ENCODE measurements at regions not wholly inside any gene's neighbourhood (a gene's known extent, or its start where the extent isn't known, plus 50 kb on each side); places are given as distances from the start of the nearest gene placed in this dataset.

DNA sequence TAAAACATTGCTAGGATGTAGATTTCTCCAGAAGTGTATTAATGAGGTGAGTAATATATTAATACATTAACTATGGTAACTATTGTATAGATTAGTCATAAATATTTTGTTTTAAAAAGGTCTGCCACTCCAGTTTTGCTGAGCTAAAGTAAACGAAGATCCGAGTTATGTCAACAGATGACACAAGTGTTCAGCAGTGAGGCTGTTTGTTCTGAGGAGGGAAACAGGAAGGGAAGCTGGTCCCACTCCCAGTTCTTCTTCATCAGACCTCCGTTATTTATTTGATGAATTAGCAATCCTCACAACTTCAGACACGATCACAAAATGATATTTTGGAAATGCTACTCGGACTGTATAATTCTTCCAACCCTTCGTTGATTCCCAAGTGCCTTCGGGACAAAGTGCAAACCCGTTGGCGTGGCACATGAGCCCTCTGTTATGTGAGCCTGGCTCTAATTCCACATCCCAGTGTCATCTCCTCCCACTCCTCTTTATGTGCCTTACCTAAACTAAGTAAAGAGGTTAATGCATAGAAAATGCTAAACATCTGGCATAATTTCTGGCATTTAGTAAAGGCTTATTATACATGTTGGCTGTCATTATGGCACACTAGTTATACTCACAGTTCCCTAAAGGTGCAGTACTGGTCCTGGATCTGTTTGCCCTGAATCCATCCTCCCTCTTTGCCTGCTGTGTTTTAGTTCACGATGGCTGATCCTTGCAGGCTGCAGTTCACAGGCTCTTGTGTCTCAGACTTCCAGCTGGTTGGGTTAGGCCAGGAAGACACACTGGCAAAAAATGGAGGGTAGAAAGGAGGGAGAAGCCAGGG, 190.6 kb upstream of the LNX1 start:
- TF ChIP-seq, protein P1, sequence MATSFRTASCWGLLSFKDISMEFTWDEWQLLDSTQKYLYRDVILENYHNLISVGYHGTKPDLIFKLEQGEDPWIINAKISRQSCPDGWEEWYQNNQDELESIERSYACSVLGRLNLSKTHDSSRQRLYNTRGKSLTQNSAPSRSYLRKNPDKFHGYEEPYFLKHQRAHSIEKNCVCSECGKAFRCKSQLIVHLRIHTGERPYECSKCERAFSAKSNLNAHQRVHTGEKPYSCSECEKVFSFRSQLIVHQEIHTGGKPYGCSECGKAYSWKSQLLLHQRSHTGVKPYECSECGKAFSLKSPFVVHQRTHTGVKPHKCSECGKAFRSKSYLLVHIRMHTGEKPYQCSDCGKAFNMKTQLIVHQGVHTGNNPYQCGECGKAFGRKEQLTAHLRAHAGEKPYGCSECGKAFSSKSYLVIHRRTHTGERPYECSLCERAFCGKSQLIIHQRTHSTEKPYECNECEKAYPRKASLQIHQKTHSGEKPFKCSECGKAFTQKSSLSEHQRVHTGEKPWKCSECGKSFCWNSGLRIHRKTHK (tag by site-specific recombination; IDR thresholded peaks at IDR 0.05): no peak
- TF ChIP-seq ZNF830 (tag by site-specific recombination; IDR thresholded peaks at IDR 0.05; ENCODE audit: low read depth) (no peak), ZNF350 (tag by site-specific recombination; IDR thresholded peaks at IDR 0.05) (no peak), KLF10 (tag by site-specific recombination; IDR thresholded peaks at IDR 0.05) (no peak), ZNF354C (tag by site-specific recombination; IDR thresholded peaks at IDR 0.05; ENCODE audit: borderline replicate concordance, low read depth) (no peak), ZNF837 (tag by site-specific recombination; IDR thresholded peaks at IDR 0.05) (no peak), ZNF423 (tag by site-specific recombination; IDR thresholded peaks at IDR 0.05) (no peak), KLF1 (tag by site-specific recombination; IDR thresholded peaks at IDR 0.05) (no peak), GLI4 (tag by site-specific recombination; IDR thresholded peaks at IDR 0.05) (no peak), FEZF1 (tag by site-specific recombination; IDR thresholded peaks at IDR 0.05) (no peak), SCRT2 (tag by site-specific recombination; IDR thresholded peaks at IDR 0.05) (no peak), ZNF510 (tag by site-specific recombination; IDR thresholded peaks at IDR 0.05; ENCODE audit: insufficient replicate concordance) (no peak), PRDM1 (tag by site-specific recombination; IDR thresholded peaks at IDR 0.05) (no peak), YY1 (tag by site-specific recombination; IDR thresholded peaks at IDR 0.05) (no peak), ZNF76 (tag by site-specific recombination; IDR thresholded peaks at IDR 0.05; ENCODE audit: borderline replicate concordance, low read depth) (no peak), ZNF266 (tag by site-specific recombination; IDR thresholded peaks at IDR 0.05; ENCODE audit: low read depth) (no peak)
- TF ChIP-seq, protein P2, sequence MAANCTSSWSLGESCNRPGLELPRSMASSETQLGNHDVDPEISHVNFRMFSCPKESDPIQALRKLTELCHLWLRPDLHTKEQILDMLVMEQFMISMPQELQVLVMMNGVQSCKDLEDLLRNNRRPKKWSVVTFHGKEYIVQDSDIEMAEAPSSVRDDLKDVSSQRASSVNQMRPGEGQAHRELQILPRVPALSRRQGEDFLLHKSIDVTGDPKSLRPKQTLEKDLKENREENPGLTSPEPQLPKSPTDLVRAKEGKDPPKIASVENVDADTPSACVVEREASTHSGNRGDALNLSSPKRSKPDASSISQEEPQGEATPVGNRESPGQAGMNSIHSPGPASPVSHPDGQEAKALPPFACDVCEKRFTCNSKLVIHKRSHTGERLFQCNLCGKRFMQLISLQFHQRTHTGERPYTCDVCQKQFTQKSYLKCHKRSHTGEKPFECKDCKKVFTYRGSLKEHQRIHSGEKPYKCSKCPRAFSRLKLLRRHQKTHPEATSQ (tag by site-specific recombination; IDR thresholded peaks at IDR 0.05): no peak
- TF ChIP-seq, protein P3, sequence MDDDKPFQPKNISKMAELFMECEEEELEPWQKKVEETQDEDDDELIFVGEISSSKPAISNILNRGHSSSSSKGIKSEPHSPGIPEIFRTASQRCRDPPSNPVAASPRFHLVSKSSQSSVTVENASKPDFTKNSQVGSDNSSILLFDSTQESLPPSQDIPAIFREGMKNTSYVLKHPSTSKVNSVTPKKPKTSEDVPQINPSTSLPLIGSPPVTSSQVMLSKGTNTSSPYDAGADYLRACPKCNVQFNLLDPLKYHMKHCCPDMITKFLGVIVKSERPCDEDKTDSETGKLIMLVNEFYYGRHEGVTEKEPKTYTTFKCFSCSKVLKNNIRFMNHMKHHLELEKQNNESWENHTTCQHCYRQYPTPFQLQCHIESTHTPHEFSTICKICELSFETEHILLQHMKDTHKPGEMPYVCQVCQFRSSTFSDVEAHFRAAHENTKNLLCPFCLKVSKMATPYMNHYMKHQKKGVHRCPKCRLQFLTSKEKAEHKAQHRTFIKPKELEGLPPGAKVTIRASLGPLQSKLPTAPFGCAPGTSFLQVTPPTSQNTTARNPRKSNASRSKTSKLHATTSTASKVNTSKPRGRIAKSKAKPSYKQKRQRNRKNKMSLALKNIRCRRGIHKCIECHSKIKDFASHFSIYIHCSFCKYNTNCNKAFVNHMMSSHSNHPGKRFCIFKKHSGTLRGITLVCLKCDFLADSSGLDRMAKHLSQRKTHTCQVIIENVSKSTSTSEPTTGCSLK (tag by site-specific recombination; IDR thresholded peaks at IDR 0.05): no peak
- TF ChIP-seq, protein P4, sequence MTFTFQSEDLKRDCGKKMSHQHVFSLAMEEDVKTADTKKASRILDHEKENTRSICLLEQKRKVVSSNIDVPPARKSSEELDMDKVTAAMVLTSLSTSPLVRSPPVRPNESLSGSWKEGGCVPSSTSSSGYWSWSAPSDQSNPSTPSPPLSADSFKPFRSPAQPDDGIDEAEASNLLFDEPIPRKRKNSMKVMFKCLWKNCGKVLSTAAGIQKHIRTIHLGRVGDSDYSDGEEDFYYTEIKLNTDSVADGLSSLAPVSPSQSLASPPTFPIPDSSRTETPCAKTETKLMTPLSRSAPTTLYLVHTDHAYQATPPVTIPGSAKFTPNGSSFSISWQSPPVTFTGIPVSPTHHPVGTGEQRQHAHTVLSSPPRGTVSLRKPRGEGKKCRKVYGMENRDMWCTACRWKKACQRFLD (tag by site-specific recombination; IDR thresholded peaks at IDR 0.05): no peak
- TF ChIP-seq, protein P5, sequence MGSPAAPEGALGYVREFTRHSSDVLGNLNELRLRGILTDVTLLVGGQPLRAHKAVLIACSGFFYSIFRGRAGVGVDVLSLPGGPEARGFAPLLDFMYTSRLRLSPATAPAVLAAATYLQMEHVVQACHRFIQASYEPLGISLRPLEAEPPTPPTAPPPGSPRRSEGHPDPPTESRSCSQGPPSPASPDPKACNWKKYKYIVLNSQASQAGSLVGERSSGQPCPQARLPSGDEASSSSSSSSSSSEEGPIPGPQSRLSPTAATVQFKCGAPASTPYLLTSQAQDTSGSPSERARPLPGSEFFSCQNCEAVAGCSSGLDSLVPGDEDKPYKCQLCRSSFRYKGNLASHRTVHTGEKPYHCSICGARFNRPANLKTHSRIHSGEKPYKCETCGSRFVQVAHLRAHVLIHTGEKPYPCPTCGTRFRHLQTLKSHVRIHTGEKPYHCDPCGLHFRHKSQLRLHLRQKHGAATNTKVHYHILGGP (tag by site-specific recombination; IDR thresholded peaks at IDR 0.05): no peak
- no peaks in the 10 kb centered on the region for H3K4me1 ChIP-seq (ENCODE audit: control insufficient read depth, insufficient read depth, low read length)
- H3K27ac ChIP-seq (ENCODE audit: extremely low read depth, low read depth, low read length): no peak overlapping the region
- CTCF ChIA-PET: interaction anchor here (0.7 kb wide), 1 partner anchor 452 kb away, joined by 3 read pairs; no protein-coding TSS in a partner anchor
- no peaks in the 10 kb centered on the region for H3K9me3 ChIP-seq (ENCODE audit: control insufficient read depth, insufficient read depth, low read depth, low read length)
- no peaks in the 10 kb centered on the region for H3K36me3 ChIP-seq (ENCODE audit: control insufficient read depth in 2 of 2, insufficient read depth in 1 of 2, low read length in 2 of 2)
- POLR2A ChIA-PET: no interaction called here
- no peak overlapping the region for H3K4me3 ChIP-seq (ENCODE audit: low read depth, low read length)
